ENCODE measurements at regions not wholly inside any gene's neighbourhood (a gene's known extent, or its start where the extent isn't known, plus 50 kb on each side); places are given as distances from the start of the nearest gene placed in this dataset.

- TF ChIP-seq, protein P1, sequence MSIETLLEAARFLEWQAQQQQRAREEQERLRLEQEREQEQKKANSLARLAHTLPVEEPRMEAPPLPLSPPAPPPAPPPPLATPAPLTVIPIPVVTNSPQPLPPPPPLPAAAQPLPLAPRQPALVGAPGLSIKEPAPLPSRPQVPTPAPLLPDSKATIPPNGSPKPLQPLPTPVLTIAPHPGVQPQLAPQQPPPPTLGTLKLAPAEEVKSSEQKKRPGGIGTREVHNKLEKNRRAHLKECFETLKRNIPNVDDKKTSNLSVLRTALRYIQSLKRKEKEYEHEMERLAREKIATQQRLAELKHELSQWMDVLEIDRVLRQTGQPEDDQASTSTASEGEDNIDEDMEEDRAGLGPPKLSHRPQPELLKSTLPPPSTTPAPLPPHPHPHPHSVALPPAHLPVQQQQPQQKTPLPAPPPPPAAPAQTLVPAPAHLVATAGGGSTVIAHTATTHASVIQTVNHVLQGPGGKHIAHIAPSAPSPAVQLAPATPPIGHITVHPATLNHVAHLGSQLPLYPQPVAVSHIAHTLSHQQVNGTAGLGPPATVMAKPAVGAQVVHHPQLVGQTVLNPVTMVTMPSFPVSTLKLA (IDR thresholded peaks at IDR 0.05): no peak
These were observed 90.6 kb downstream of the TTC32 start (continued) for GRCh38 chr2:19811186-19811585.

GRCh38 chr2:19810637-19811036 lies 91.1 kb downstream of the TTC32 start:
- POLR2A ChIA-PET: no interaction called here
- no peak for FAIRE-seq
- in situ Hi-C loops (cut with HindIII; ENCODE audit: extremely low pct_ligation_motif_present, low pct_unique_long_range_greater_than_20kb) (no loop called here), intact Hi-C loops (cut with micrococcal nuclease; ENCODE audit: unreplicated experiment) (no loop called here)
- Histone ChIP-seq H3K27me3 (ENCODE audit: control insufficient read depth in 1 of 2, insufficient read depth in 2 of 2, low read length in 2 of 2) (peaks cover 0 to 10% of the 10 kb centered on the region in 2 experiments; a peak in 2 of 5 replicates), H3K79me2 (ENCODE audit: insufficient read depth, low read length) (no peaks in the 10 kb centered on the region), H3K4me1 (ENCODE audit: insufficient read depth, low read length) (no peaks in the 10 kb centered on the region), H3K9me3 (ENCODE audit: low read length) (no peaks in the 10 kb centered on the region), H4K20me1 (ENCODE audit: insufficient read depth, low read length) (no peaks in the 10 kb centered on the region), H3K4me2 (ENCODE audit: low read depth, low read length) (no peak overlapping the region), H3K36me3 (replicated peaks in 1 of 2; ENCODE audit: control insufficient read depth in 1 of 2, insufficient read depth in 2 of 2, low read length in 2 of 2) (no peaks in the 10 kb centered on the region), H3K9ac (ENCODE audit: insufficient read depth, low read depth, low read length) (no peak overlapping the region), H2AFZ (ENCODE audit: low read length) (no peak overlapping the region), H3K4me3 (replicated peaks in 1 of 3; ENCODE audit: insufficient read depth in 1 of 3, low read depth in 2 of 3, low read length in 3 of 3) (no peak overlapping the region), H3K27ac (ENCODE audit: extremely low read length, insufficient read depth, low read length) (no peak overlapping the region)
- peak; percentile 20; the same call in 1 of the 3 replicates for ATAC-seq
- 0% methylated on average over 2 of the region's 2 CpGs for WGBS (ENCODE audit: low lambda C conversion rate)
- CTCF ChIA-PET (ENCODE audit: low intra/inter-chr PET ratio, low total read pairs): no interaction called here
- no peak for TF ChIP-seq ZNF615 (CRISPR knock-in tag; IDR thresholded peaks at IDR 0.05; ENCODE audit: borderline replicate concordance)
- TF ChIP-seq ZNF513 (CRISPR knock-in tag; conservative IDR thresholded peaks at IDR 0.05): no peak
- TF ChIP-seq, protein P2, sequence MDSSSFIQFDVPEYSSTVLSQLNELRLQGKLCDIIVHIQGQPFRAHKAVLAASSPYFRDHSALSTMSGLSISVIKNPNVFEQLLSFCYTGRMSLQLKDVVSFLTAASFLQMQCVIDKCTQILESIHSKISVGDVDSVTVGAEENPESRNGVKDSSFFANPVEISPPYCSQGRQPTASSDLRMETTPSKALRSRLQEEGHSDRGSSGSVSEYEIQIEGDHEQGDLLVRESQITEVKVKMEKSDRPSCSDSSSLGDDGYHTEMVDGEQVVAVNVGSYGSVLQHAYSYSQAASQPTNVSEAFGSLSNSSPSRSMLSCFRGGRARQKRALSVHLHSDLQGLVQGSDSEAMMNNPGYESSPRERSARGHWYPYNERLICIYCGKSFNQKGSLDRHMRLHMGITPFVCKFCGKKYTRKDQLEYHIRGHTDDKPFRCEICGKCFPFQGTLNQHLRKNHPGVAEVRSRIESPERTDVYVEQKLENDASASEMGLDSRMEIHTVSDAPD (CRISPR knock-in tag; IDR thresholded peaks at IDR 0.05): no peak
- TF ChIP-seq ZNF879 (CRISPR knock-in tag; IDR thresholded peaks at IDR 0.05): no peak
- no peak for TF ChIP-seq IKZF5 (CRISPR knock-in tag; IDR thresholded peaks at IDR 0.05)
- TF ChIP-seq MXD4 (CRISPR knock-in tag; IDR thresholded peaks at IDR 0.05): no peak
- TF ChIP-seq GTF3A (CRISPR knock-in tag; conservative IDR thresholded peaks at IDR 0.05): no peak
- TF ChIP-seq EZH2 (conservative IDR thresholded peaks at IDR 0.05; ENCODE audit: low read depth, low read length): no peak
- no peak for TF ChIP-seq IKZF4 (CRISPR knock-in tag; IDR thresholded peaks at IDR 0.05; ENCODE audit: borderline replicate concordance, low read depth, not compliant biosample characterization)
- TF ChIP-seq ZFP36L1 (CRISPR knock-in tag; IDR thresholded peaks at IDR 0.05): no peak
- no peak for TF ChIP-seq ARID3A (IDR thresholded peaks at IDR 0.05; ENCODE audit: low read depth, low read length)
- TF ChIP-seq, protein P3, sequence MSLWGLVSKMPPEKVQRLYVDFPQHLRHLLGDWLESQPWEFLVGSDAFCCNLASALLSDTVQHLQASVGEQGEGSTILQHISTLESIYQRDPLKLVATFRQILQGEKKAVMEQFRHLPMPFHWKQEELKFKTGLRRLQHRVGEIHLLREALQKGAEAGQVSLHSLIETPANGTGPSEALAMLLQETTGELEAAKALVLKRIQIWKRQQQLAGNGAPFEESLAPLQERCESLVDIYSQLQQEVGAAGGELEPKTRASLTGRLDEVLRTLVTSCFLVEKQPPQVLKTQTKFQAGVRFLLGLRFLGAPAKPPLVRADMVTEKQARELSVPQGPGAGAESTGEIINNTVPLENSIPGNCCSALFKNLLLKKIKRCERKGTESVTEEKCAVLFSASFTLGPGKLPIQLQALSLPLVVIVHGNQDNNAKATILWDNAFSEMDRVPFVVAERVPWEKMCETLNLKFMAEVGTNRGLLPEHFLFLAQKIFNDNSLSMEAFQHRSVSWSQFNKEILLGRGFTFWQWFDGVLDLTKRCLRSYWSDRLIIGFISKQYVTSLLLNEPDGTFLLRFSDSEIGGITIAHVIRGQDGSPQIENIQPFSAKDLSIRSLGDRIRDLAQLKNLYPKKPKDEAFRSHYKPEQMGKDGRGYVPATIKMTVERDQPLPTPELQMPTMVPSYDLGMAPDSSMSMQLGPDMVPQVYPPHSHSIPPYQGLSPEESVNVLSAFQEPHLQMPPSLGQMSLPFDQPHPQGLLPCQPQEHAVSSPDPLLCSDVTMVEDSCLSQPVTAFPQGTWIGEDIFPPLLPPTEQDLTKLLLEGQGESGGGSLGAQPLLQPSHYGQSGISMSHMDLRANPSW (CRISPR knock-in tag; IDR thresholded peaks at IDR 0.05; ENCODE audit: borderline replicate concordance): no peak
- no peak for DNase-seq (ENCODE audit: low spot score)
- BruUV-seq (replicated peaks): no TSS peak

Measured in HepG2 (cell line).